GM04504 (cell line): ENCODE measurements at regions not wholly inside any gene's neighbourhood (a gene's known extent, or its start where the extent isn't known, plus 50 kb on each side); places are given as distances from the start of the nearest gene placed in this dataset.

Experiments used
- DNase-seq: peaks from one replicate; pipeline ENCODE4 v3.0.0-alpha.2; 2012; ENCODE audit warnings: low read depth

DNA sequence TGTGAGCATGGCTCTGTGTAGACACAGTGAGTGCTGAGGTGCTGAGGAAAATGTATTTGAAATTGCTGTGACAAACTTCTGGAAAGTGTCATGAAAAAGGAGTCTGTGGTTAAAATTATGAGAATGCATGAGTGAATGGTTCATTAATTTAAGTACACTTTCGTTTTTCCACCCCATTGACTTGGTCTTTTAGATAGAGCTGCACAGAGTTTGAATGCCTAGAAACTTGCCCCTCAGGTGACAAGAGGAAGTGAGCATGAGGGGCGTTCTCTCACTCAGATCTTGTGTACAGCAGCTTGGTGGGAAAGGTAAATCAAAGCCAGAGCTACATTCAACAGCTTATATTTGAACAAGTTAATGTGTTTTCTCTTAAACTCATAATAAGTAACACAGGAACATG lies 296.8 kb downstream of the WDR72 start:
- no peak for DNase-seq

DNA sequence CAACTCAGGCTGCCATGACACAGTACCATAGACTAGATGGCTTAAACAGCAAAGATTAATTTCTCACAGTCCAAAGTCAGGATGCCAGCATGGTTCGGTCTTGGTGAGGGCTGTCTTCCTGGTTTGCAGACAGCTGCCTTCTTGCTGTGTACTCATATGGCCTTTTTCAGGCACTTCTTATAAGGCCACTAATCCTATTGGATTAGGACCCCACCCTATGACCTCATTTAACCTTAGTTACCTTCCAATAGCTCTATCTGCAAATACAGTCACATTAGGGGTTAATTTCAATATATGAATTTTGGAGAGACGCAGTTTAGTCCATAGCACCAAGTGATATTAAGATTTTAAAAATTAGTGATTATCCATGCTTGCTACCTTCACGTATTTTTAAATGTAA lies 297.8 kb downstream of the WDR72 start:
- no peak for DNase-seq

DNA sequence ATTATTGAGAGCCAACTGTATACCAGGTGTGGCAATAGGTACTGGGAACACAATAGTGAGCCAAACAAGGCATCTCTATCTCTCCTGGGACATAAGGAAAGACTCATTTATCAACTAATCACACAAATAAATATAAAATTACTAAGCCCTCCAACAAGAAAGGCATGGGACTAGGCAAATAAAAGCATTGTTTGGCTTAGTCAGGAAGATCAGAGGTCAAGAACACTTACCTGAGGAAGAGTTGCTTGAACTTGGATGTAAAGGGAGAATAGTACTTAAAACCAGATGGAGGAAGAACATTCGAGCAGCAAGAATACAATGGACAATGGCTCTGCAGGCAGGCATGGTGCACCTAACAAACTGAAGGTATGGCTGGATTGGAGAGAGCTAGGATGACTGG lies 300.7 kb downstream of the WDR72 start:
- no peak for DNase-seq

DNA sequence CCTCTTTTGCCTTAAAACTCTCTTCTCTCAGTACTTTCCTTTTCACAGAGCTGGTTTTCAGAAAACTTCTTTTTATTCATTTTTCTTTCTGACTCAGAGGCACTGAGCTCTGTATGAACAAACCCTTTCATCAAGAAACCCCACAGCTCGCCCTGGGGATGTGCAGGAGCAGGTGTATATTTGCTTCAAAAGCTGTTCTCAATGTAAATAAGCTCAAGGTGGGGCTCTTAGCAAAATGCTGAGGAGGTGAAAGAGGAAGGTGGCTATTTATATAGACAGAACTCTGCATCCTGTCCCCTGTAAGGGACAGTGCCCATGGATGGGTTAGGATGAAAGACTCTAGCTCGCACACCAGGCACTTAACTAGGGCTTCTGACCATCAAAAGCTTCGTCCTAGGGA lies 302.0 kb downstream of the WDR72 start:
- DNase-seq = no peak

DNA sequence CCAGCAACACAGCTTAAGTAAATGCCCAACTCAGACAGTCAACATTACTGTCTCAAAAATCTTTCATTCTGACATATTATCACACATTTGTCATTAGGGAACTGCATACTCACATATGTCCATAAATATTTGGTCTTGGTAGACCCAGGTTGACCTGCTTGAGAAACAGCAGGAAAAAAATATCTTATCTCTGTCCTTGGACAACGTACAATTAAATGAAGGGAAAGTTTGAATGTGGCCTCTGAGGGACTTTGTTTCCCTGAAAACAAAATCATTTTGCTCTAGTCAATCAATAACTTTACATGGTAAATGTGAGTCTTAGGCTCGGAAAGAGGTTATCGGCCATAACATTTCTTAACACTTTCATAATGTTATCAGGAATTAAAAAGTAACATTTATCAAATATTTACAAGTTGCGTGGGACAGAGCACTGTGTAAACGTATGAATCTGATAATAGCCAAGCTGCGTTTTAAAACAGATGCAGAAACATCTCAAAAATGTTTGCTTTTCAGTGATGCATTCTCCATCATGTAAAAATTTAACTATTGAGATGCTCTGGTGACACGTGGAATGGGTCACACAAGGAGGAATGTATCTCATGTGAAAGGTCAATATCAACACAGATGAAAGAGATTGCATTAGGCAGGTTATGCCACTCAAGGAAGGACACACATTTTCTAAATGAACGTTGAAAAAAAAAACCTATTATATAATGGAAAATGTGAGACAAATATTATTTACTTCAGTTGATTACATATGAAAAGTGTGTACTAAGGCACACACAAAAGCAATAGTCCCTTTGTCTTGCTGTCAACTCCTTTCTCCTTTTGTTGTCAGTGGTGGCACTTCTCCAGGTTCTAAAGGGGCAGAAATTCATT lies 304.4 kb downstream of the WDR72 start:
- DNase-seq = no peak

DNA sequence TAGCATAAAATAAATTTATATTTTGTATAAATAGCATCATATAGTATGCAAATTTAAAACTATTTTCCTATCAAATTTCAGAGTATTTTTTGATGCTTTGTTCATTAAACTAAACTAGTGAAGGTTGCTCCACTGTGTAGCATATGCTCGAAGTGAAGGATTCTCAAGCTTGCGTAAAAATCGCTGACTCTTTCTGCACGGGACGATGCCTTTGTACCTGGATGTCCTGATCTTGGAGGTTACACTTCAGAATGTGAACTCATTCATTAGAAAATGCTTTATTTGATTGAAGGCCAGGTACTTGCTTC lies 305.0 kb downstream of the WDR72 start:
- DNase-seq = no peak

DNA sequence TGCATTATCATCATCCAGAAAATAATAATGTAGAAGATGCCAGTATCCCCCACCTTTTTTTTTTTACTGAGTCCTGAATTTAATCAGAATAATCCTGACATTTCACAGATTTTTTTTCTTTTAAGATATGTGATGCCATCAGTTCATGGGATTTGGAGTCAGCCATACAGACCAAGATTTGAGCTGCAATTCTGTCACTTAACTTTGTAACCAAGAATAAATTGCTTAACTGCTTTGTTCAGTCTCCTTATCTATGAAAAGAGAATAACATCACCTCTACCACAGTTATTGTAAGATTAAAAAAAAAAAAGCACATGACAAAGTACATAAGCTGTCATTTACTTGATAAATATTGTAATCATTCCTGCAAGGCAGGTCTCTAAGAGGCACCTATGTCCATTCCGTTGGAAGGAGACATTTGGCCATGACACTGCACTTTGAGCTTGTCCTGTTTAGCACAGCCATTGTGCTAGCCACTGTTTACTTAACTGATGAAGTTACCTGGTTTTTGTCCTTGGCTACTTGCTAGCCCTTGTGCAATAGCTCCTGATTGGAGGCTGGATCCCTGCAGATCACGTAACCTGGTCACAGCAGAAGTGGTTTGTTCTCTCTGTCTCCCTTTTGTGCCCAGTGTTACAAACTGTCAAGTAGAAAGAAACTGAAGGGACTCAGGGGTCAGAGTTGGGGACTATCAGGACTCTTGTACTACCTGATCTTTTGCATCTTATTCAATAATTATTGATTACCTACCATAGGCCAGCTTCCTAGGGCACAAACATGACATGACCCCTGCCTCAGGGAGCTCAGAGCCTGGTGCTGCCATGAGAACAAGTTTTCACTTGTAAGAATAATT lies 306.0 kb downstream of the WDR72 start:
- no peak for DNase-seq

DNA sequence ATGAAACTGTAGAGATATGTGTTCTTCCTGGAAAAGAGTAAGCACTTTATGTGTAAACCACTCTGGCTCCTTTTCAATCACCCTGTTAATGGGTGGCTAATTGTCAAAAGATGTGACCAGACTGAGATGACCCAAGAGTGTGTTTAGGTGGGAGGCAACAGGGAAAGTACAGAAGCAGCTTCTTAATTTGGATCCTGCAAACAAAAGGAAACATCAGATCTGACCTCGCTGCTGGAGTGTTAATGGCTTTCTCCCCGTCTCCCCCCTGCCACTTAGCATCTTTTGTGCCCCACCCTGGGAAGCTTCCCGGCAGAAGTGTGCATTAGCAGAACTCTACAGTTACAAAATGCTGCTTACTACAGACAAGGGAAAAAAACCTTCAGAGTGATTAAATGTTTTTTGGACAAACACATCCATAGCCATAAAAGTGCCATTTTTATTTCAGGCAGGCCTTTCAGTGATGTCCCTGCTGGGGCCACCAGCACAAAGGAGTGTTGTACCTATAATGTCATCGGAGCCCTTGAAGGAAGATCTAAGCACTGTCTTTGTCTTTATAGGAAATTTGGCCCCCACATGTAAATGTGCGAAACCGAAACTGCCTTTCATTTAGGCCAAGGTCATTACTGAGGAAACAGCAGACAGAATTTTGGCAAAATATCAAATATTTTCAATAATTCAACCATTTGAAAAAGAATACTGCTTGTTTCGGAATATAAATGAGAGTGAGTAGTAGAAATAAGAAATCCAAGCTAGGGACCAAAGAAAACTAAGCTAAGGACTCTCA lies 311.0 kb downstream of the WDR72 start:
- no peak for DNase-seq

DNA sequence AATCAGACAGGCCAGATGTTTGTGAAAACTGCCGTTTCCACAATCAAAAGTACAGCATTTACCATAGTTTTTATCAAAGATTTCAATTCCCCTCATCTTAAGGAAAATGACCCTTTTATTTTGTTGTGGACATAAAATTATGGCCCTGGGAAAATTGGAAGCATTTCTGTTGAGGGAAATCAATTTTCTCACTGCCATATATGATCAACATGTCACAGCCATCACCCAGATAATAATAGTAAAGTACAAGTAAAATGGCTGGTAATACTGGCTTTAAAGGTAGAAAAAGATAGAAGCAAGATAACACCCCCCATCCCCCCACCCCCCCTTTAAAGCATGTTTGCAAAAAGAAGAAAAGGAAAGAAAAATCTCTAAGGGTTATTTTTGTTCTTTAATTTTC lies 311.7 kb downstream of the WDR72 start:
- DNase-seq = no peak

DNA sequence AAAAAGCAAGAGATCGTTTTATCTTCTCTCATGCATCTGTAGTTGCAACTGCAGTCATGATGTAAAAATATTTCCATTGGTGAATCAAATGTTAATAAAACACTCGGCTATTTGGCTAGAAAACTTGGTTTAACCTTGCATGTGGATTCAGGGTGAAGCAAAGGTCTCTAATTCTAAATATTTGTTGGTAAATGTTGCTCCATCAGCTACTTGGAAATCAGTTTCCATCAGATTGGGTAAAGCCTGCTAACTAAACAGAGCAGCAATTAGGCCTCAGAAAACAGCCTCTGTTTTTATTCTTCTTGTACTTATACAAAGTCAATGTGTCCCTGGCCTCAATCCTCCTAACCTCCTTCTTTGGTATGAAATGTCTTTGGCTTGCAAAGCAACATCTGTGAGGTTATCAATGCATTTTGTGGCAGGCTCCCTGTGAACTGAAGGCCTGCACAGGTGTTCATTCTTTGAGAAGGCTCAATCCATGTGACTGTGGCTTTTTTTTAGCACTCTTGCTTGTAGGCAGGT lies 312.3 kb downstream of the WDR72 start:
- no peak for DNase-seq

DNA sequence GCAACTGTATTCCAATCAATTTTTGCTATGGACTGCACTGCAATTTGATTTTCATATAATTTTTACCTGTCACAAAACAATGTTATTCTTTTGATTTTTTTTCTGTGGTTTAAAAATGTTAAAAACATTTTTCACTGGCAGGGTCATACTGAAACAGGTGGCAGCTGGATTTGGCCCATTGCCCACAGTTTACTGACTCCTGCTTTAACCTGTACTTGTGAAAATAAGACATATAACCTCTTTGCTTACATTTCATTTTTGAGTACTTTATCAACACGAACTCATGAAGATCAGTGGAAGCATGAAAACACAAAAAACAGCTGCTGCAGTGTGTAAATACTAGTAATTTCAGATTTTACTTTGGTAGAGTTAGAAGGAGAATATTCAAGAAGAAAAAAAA lies 313.1 kb downstream of the WDR72 start:
- no peak for DNase-seq

DNA sequence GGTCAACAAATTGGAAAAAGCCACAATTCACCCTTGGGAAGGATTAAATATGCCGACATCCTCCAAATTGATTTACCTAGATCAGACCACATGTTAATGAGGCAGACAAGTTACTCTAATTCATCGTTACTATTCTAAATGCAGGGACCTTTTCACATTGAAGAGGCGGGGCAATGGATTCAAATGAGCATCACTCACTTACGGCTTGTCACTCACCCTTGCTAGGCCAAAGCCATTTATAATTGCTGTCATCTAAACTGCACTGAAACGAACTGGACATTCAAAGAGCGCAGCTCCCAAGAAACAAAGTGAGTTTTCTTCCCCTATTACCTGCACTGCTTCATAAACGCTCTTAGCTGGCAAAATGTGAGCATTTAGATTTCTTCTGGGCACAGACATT lies 313.9 kb downstream of the WDR72 start:
- no peak for DNase-seq

DNA sequence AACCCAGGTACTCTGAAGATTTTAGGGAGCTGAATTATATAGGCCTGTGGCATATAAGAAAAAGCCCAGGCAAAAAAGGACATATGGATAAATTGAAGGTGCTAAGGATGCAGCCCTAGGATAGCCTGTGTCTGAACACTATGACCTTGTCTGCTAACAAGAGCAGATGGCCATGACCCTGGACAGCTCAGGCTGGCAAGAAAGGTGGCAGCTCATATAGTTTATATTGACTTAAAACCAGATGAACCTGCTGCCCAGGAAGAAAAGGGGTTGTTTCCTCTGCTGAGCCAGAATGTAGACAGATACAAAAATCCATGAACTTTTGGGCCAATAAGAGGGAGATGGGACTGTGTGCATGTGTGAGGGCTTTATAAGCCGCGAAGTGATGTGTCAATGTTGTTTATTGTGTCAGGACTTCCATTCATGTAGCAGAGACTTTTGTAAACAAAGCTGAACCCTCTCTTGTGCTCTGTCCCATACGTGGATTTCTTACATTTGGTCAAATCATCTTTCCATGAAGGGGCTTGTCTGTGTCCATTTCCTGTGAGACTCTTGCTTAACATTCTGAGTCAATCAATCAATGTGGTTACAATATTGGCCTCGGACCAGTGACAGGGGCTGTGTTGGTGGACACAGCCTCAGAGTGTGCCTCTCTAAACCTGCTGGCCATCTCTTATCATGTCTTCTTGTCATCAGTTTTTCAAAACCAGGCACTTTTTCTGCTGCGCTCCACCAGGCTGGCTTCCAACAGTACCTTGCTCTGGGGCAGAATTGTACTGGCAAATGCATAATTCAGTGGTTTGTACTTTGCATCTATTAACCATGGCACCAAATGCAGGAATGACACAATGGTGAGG lies 321.2 kb downstream of the WDR72 start:
- DNase-seq = no peak

DNA sequence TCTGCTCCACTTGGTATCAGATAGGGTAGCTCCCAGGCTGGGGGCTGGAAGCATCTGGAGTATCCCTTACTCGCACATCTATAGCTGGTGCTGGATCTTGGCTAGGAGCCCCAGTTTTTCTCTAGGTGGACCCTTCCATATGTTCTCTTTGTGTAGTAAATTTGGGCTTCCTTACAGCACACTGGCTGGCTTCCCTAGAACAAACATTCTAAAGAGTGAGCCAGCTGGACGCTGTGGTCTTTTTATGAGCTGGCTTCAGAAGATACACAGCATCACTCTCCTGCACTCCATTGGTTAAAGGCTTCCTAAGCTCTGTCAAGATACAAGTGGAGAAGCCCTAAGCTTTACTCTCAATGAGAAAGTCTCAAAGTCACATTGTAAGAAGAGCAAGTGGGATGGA lies 322.1 kb downstream of the WDR72 start:
- DNase-seq = no peak

DNA sequence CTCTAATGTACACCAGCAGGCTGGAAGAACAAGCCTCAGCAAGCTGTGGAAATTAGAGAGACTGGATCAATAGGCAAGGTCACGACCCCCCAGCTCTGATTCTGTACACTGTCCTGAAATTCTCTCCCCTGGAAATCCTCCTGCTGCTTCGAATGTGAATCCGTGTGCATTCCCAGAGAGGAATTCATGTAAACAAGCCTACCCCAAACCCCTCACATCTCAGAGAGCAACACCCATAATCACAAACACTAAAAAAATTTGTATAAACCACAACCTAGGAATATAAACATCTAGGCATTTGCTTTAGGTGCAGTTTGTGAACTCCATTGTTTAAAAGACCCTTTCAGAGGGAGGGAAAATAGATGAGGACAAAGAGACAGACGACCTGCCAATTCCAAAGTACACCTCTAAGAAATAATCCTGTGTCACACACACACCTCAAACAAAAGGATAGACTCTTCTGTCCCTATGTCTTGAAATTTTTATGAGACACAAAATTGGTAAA lies 325.2 kb downstream of the WDR72 start:
- no peak for DNase-seq

DNA sequence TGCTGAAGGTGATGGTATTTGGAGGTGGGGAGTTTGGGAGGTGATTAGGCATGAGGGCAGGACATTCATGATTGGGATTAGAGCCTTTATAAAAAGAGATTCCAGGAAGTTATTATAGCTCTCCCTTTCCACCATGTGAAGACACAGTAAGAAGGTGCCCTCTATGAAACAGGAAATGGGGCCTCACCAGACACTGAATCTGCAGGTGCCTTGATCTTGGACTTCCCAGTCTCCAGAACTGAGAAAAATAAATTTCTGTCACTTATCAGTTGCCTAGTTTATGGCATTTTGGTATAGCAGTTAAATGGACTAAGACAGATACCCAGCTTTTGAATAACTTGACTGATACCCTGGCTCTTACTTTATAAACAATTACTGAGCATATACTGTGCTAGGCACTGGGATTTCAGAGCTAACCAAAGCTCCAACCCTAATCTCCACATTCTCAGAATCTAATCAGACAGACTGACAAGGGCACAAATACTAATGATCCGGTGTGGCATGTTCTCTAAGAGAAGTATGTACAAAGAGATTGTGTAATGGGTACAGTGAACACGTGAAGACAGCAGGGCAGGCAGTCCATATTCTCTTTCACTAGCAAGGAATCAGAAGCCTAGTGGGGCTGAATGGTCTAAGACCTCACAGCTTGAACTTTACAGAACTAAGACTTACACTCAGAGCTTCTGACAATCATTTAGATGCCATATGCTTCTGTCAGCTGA lies 343.1 kb downstream of the WDR72 start:
- no peak for DNase-seq

DNA sequence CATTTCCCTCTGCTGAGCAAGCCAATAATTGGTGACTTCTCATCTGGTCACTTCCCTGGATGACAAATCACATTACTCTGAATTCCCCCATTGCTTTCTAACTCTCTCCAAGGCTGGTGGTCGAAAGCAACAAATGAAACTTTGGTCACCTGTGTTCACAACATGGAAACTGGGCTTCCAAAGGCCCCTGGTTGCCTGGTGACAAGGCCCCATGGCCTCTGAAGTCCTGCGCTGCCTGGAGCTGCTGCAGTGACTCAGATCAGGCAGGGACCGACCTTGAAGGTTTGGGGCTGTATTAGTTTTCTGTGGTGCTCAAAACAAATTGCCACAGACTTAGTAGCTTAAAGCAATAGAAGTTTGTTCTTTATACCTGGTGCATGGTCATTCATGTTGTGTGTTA lies 345.3 kb downstream of the WDR72 start:
- no peak for DNase-seq

DNA sequence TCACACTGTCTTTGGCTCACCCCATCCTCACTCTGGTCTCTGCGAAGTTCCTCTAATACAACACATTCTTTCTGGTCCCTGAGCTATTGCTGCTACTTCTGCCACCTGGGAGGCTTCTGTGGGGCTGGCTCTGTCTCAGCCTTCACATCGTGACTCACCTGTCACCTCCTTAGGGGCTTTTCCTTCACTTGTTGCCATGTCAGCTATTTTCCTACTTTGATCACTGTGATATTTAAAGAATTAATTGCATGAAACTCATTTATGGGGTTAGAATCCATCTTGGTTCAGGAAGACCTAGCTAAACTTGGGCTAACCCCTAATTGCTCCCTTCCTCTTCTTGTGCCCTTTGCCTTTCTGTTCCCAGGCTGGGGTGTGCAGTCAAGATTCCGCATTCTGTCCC lies 346.9 kb downstream of the WDR72 start:
- DNase-seq = no peak

DNA sequence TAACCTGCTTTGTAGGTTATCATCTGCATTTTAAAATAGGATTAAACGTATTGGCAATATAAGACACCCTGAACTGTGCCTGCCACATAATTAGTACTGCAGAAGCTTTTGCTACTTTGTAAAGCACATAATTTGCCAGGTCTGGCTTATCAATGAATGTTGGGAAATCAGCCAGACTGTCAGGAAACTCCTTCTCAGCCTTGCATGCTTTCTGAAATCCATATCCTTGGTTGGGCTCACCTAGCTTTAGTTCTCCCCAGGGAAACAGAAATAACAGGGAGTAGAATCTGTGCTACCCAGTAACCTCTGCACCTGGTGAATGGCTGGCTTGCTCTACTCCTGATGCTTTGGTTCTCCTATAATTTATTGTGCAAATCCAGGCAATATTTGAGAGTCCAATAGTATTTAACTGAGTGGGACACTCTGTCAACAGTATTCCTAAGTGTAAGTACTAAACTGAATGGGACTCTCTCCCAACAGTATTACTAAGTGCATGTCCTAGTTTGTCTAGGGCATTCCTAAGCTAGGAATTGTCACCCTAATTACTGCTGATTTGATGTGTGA lies 354.5 kb downstream of the WDR72 start:
- DNase-seq = no peak

DNA sequence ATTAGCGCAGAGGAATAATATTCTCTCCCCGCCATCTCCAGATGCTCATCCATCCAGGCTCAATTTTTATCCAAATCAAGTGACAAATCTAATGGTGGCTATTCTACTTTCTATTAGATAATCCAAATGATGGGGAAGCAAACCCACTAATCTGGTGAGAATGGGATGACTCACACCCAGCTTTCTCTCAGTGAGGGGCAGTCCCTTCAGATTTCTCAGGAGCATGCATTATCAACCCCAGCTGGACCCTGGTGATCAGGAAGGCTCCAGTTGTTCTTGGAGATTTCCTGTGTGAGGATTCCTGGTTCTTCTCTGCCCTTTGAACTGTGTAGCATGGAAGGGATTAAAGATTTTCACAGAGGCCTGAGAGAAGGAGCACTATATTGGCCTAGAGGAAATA lies 358.0 kb downstream of the WDR72 start:
- DNase-seq = no peak
